ENCODE measurements at regions not wholly inside any gene's neighbourhood (a gene's known extent, or its start where the extent isn't known, plus 50 kb on each side); places are given as distances from the start of the nearest gene placed in this dataset.
A peak's percentile ranks its signal among the peaks of the same experiment; 100 is the strongest.

DNA sequence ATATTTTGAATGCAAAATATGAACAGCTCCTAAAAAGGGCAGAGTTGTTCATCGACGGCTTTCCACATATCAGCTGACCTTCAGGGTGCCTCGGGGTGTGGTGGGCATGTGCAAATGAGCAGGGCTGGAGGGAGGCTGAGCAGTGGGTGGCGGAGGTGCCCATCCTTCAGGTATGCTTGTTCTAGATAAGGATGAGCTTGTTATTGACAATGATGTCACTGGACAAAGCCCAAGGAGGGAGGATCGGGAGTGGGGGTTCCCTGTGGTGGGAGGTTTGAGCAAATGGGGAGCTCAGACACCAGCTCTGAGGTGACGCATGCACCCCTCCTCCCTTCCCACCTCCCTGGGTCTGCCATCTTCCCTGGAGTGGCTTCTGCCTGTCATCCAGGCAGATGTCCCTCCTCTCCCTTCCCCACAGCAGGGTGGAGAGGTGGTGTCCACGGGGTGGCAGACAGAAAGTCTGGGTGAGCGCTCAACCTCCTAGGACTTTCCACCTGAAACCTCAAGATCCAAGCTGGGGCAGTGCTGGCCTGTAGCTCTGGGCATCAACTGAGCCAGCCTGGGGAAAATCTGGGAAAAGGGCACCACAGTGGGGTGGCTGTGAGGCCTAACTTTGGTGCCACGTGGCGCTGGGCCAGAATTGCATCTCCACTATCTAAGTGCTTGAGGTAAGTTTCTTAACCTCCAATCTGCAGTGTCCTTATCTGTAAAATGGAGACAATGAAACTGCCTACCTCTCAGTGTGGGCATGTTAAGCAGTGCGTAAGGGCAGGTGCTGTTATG is 106.3 kb upstream of the THY1 start:
- no peak for ATAC-seq (ENCODE audit: poor library complexity)
- no peak for DNase-seq
- intact Hi-C loops (cut with DNase I), result no loop called here

DNA sequence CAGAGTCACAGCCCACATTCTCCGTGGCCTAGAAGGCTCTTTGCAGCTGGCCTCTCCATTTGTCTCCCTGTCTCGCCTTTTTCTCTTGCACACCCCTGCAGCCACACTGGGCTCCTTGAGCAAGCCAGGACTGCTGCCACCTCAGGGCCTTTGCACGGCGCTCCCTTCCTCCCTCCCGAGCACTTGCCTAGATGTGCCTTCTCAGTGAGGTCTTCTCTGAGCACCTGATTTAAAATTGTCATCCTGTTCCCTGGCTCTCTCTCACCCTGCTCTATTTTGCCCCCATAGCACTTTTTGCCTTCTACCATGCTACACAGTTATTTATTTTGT is 102.9 kb upstream of the THY1 start:
- DNase-seq (no peak), ATAC-seq (ENCODE audit: poor library complexity) (no peak)
- intact Hi-C loops (cut with DNase I), result no loop called here

- ATAC-seq (ENCODE audit: poor library complexity) (no peak), DNase-seq (no peak)
- intact Hi-C loops (cut with DNase I), result no loop called here
Observed at GRCh38 chr11:119525180-119525866, 102.4 kb upstream of the THY1 start.

DNA sequence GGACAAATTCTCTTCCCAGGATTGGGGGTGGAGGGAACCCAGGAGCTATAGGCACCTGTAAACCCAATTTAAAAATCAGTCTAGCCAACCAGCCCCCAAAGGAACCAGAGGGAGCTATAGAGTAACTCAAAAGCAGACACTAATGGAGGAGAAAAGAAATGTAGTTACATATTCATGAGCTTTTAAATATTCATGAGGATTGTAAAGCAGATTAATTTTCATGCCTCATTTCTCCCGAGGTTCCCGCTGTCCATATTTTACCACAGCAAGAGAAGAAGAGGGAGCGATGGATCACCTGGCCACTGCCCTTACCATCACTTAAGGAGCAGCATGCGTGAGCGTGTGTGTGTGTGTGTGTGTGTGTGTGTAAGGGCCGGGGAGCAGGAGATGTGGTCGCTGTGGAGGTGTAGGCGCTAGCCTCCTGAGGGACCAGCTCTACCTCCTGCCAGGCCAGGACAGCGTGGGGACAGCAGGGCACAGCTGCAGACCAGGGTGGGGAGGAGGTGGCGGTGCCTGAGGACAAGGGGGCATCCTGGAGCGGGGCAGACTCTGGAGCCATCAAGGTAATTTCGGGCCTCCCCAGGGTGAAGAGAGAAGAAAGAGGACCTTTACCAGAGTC is 100.7 kb upstream of the THY1 start:
- ATAC-seq (ENCODE audit: poor library complexity) (no peak), DNase-seq (no peak)
- intact Hi-C loops (cut with DNase I), result no loop called here

DNA sequence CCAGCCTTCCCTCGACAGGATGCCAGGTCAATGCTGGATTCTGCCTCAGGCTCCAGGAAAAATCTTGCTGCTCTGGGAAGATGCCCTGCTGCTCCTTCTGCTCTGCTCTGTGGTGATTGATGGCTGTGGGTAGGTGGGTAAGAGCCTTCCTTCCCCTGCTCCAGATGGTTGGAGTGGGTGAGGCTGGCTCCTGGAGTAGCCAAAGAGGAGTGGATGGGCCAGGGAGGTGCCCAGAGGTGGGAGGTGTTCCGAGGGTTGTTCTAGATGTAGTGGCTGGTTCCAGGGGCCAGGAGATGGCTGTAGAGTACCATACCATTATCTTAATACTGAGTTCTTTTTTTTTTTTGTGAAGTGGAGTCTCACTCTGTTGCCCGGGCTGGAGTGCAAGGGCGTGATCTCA is 99.6 kb upstream of the THY1 start:
- ATAC-seq (ENCODE audit: poor library complexity), result no peak
- intact Hi-C loops (cut with DNase I), result no loop called here
- no peak for DNase-seq

DNA sequence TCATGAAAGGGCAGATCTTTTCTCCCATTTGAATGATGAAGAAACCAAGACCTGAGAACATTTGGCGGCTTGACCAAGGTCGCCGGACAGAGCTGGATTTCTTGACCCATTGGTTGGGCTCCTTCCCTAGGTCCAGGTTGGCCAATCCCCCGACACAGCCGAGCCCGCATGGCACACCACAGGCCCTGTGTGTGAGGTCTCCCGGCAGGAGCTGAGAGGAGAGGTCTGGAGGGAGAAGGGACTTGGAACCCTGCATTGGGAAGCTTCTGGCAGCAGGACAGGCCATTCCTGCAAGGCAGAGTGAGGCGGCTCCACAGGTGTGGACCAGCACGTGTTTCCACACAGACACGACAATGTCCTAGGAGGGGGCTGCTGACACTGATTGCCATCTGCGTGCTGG is 98.6 kb upstream of the THY1 start:
- no peak for DNase-seq
- no peak for ATAC-seq (ENCODE audit: poor library complexity)
- intact Hi-C loops (cut with DNase I), result no loop called here

DNA sequence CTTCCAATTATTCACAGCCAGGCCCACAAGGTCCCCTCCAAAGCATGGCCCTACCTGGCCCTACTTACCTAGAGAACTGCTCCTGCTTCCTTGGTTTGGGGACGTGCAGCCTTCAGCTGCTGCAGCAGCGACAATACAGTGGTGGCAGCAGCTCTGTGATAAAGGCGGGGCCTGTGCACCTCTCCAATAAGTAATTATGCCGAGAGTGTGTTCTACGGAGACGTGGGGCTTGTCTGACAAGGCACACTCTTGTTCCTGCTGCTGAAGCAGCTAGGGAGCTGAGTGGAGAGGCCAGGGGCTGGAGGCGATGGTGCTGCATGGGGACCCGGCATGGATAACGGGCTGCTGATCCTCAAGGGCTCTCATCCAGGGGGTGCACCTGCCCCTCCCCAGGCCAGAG is 98.0 kb upstream of the THY1 start:
- no peak for ATAC-seq (ENCODE audit: poor library complexity)
- intact Hi-C loops (cut with DNase I), result no loop called here
- DNase-seq, result no peak

DNA sequence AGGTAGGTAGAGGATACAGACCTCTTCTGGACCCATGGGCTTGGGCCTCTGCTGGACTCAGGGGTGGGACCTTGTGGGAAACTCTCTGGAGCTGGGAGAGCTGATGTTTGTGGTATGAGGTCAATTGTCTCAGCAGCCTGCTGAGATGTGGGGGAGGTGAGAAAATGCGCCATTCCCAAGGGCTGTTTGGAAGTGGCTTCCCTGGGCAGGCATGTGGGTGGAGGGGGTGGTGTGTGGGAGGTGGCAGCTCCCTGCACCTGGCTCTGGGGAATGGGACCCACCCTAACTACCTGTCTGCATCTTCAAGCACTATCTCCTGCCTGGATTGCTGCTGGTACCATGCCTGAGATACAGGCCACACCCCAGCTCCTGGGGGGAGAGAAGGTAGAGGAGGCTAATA is 97.4 kb upstream of the THY1 start:
- DNase-seq (no peak), ATAC-seq (ENCODE audit: poor library complexity) (no peak)
- intact Hi-C loops (cut with DNase I), result no loop called here

- DNase-seq (no peak), ATAC-seq (ENCODE audit: poor library complexity) (no peak)
- intact Hi-C loops (cut with DNase I), result no loop called here
Observed at GRCh38 chr11:119519796-119520195, 96.8 kb upstream of the THY1 start.

- intact Hi-C loops (cut with DNase I), result no loop called here
- ATAC-seq (ENCODE audit: poor library complexity), result no peak
- no peak for DNase-seq
Observed at GRCh38 chr11:119518746-119519730, 96.1 kb upstream of the THY1 start.

DNA sequence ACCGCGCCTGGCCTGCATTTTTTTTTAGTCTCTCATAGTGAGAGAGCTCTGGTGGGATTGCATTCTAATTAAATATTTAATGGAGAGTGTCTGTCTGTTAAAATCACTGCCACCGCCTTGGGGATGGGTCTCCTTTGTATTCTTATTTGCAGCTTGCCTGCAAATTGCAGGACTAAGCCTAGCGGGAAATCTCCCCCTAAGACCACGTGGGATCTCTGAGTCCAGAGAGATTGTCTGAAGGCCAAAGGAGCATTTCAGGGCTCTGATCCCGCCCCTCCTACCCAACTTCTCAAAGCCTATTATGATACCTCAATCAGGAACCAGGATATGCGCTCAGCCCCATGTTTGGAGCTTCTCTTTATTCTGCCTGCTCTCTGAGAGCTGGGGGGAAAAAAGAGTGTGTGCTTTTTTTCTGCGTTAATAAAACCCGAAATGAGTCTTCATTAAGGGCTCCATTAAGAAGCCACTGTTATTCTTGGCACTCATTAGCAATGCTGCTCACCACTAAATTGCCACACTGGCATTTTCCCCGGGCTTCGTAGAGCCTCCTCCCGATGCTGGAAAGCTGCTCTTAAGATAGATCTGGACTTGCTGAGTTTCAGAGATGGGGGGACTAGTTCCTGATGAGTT is 92.9 kb upstream of the THY1 start:
- DNase-seq (no peak), ATAC-seq (ENCODE audit: poor library complexity) (no peak)
- intact Hi-C loops (cut with DNase I), result no loop called here

DNA sequence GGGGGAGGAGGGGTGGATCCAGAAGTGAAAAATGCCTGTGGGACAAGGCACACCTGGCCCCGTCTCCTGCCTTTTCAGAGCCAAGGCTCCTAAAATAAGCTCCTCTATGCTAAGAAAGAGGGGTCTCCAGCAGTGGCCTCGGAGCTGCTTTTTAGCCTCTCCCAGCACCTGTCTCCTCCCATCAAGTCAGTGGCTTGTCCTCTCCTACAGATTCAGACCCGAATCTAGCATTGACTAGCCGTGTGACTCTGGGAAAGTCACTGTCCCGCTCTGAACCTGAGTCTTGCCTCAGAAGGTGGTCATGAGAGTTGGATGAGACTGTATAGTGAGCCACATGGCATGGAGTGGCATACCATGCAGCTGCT is 90.8 kb upstream of the THY1 start:
- intact Hi-C loops (cut with DNase I), result no loop called here
- ATAC-seq (ENCODE audit: poor library complexity), result no peak

DNA sequence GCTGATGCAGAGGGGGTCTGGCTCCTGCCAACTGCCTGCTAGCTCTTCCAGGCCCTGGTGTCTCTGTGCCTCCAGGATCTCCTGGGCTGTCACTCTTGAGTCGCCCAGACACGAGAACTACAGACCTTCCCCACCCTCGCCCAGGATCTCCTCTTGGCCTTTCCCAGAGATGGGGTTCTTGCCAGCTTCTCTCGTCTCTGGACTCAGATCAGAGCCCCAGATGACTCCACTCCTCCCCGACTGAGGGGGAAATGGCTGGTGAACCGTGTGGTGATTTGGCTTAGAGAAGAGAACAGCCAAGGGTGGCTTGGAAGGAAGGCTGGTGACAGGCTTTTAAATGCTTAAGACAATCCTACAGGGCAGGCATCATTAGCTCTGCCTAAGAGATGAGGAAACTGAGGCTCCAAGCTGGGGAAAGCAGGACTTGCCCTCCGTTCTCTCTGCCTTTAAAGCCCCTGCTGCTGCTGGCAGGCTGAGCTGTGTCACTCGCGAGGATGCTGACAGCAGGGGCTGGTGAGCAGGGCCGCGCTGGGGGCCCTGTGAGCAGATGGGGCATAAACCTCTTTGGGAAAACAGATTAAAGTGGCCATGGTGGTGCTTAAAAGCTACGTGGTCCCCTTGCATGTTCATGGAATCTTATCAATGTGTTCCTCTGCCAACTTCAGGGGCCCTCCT is 90.3 kb upstream of the THY1 start:
- ATAC-seq (ENCODE audit: poor library complexity) (no peak), DNase-seq (no peak)
- intact Hi-C loops (cut with DNase I), result no loop called here

More for the DNA sequence above, 90.8 kb upstream of the THY1 start:
- DNase-seq, result no peak

GRCh38 chr11:119512369-119512768 is 89.4 kb upstream of the THY1 start:
- DNase-seq (no peak), ATAC-seq (ENCODE audit: poor library complexity) (no peak)
- intact Hi-C loops (cut with DNase I), result no loop called here

DNA sequence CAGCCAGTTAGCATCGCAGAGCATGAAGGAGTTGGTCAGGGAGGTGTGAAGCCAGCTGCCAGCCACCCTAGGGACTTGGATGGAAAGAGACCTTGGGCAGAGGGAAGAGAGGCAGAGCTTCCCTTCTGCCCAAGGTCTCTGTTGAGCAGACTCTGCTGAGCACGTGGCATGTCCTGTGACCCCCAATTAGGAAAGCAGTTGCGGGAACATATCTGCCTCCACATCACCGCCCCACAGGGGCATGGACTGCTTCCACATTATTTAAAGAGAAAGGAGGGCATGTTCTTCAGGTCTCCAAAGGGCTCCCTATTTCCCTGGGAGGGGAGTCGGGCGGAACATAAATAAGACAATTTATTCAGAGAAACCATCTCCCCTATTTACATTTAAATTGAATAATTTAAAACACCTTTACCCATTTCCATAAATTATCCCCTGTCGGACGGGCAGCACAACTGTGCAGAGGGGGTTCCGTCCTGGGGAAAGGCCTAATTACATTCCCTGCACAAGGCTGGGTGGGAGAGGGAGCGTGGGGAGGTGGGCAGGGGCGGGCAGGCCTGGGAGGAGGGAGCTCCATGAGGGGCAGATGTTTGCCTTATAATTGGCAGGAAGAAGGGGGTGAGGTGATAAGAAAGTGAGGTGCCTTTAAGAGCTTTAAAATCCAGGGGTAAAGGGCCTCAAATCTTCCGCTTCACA is 88.8 kb upstream of the THY1 start:
- intact Hi-C loops (cut with DNase I), result no loop called here
- no peak for DNase-seq
- no peak for ATAC-seq (ENCODE audit: poor library complexity)

GRCh38 chr11:119509969-119510401 is 87.0 kb upstream of the THY1 start:
- DNase-seq, result peak; percentile 51
- intact Hi-C loops (cut with DNase I), result no loop called here
- peak; percentile 75 for ATAC-seq (ENCODE audit: poor library complexity)

DNA sequence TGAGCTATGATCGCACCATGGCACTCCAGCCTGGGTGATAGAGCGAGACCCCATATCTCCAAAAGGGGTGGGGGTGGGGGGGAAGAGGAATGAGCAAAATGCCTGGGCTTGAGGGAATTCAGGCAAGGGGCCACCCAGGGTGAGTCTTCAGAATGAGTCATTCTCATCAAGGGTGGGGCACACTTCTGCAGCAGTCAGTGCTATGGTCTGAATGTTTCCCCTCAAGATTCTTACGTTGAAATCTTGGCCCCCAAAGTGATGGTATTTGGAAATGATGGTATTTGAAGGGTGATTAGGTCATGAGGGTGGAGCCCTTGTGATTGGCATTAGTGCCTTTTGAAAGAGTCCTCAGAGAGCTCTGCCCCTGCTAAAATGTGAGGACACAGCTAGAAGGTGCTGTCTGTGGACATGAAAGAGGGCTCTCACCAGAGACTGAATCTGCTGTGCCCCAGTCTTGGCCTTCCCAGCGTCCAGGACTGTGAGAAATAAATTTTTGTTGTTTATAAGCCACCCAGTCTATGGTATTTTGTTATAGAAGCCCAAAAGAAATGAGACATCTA is 86.4 kb upstream of the THY1 start:
- ATAC-seq (ENCODE audit: poor library complexity), result peak; percentile 38
- intact Hi-C loops (cut with DNase I), result no loop called here
- peak; percentile 14 for DNase-seq

Measured in Right ventricle myocardium superior (tissue), 1 donor.